Neural cell (in vitro differentiated cells): ENCODE measurements at regions not wholly inside any gene's neighbourhood (a gene's known extent, or its start where the extent isn't known, plus 50 kb on each side); places are given as distances from the start of the nearest gene placed in this dataset.

Source experiments
- H2AFZ ChIP-seq: fragments of 200-600, 300-800 bp; sonication (generic), shearing (Covaris generic); 2 replicates; pipeline ENCODE4 v1.6.0; 2014; ENCODE audit warnings: low read depth, mild to moderate bottlenecking, antibody characterized with exemption, low read length, moderate library complexity
- H3F3A ChIP-seq: fragments of 200-600 bp; shearing (Covaris generic); 2 replicates; pipeline ENCODE4 v1.6.1; 2016; ENCODE audit warnings: mild to moderate bottlenecking, moderate library complexity, mixed read lengths, antibody characterized with exemption, low read length; ENCODE audit not compliant: insufficient read depth, poor library complexity, severe bottlenecking
- H3K27ac ChIP-seq: fragments of 200-600, 300-800 bp; sonication (generic), shearing (Covaris generic); 2 replicates; pipeline ENCODE4 v1.5.1; 2014; ENCODE audit warnings: mild to moderate bottlenecking, low read length, moderate library complexity
- H3K27me3 ChIP-seq: fragments of 300-800, 200-600 bp; sonication (generic), shearing (Covaris generic); 2 replicates; pipeline ENCODE4 v1.6.0; 2014; ENCODE audit warnings: mild to moderate bottlenecking, low read depth, low read length, moderate library complexity; ENCODE audit not compliant: insufficient read depth
- H3K36me3 ChIP-seq: fragments of 300-800, 200-600 bp; sonication (generic), shearing (Covaris generic); 2 replicates; pipeline ENCODE4 v1.5.1; 2014; ENCODE audit warnings: mild to moderate bottlenecking, antibody characterized with exemption, low read length, moderate library complexity; ENCODE audit not compliant: insufficient read depth
- H3K4me2 ChIP-seq: fragments of 300-800, 200-600 bp; sonication (generic), shearing (Covaris generic); 2 replicates; pipeline ENCODE4 v1.6.0; 2014; ENCODE audit warnings: mild to moderate bottlenecking, low read length
- H3K4me3 ChIP-seq: fragments of 300-800, 200-600 bp; sonication (generic), shearing (Covaris generic); 2 replicates; pipeline ENCODE4 v1.5.1; 2014; ENCODE audit warnings: mild to moderate bottlenecking, low read length, moderate library complexity
- H3K79me2 ChIP-seq: fragments of 200-600 bp; shearing (Covaris generic); replicated peaks from 2 replicates; pipeline ENCODE4 v1.6.0; 2014; ENCODE audit warnings: mild to moderate bottlenecking, low read length, moderate library complexity; ENCODE audit not compliant: insufficient read depth
- H3K9ac ChIP-seq: fragments of 300-800, 200-600 bp; sonication (generic), shearing (Covaris generic); 2 replicates; pipeline ENCODE4 v1.6.1; 2016; ENCODE audit warnings: mild to moderate bottlenecking, low read length, mixed read lengths
- H3K9me2 ChIP-seq: fragments of 200-600 bp; shearing (Covaris generic); 2 replicates; pipeline ENCODE4 v1.6.1; 2016; ENCODE audit warnings: mild to moderate bottlenecking, low read length, mixed read lengths; ENCODE audit not compliant: insufficient read depth
- H3K9me3 ChIP-seq: fragments of 200-600, 300-800 bp; sonication (generic), shearing (Covaris generic); 2 replicates; pipeline ENCODE4 v1.6.1; 2016; ENCODE audit warnings: mild to moderate bottlenecking, mixed run types, low read length, moderate library complexity, mixed read lengths
- H4K20me1 ChIP-seq: fragments of 200-600 bp; shearing (Covaris generic); 2 replicates; pipeline ENCODE4 v1.6.1; 2016; ENCODE audit warnings: mild to moderate bottlenecking, mixed run types; ENCODE audit not compliant: insufficient read depth
- EP300 ChIP-seq: fragments of 450-650 bp; conservative IDR thresholded peaks from 2 replicates; pipeline ENCODE4 v1.6.1; 2014; ENCODE audit warnings: antibody characterized with exemption, mild to moderate bottlenecking, moderate library complexity; ENCODE audit not compliant: poor library complexity, severe bottlenecking
- EZH2 ChIP-seq: fragments of 200-600, 300-800 bp; shearing (Covaris generic), sonication (generic); IDR thresholded peaks from 2 replicates; pipeline ENCODE4 v1.6.1; 2014; ENCODE audit warnings: antibody characterized with exemption, low read length, borderline replicate concordance, mild to moderate bottlenecking; ENCODE audit not compliant: insufficient read depth, poor library complexity, severe bottlenecking
- MXI1 ChIP-seq: fragments of 450-650 bp; conservative IDR thresholded peaks from 2 replicates; pipeline ENCODE4 v1.6.1; 2014; ENCODE audit warnings: antibody characterized with exemption, mild to moderate bottlenecking; ENCODE audit not compliant: poor library complexity, severe bottlenecking
- POLR2AphosphoS5 ChIP-seq: IDR thresholded peaks from 2 replicates; pipeline ENCODE4 v1.6.1; 2012
- RAD21 ChIP-seq: fragments of 450-650 bp; conservative IDR thresholded peaks from 2 replicates; pipeline ENCODE4 v1.6.1; 2014; ENCODE audit warnings: antibody characterized with exemption, mild to moderate bottlenecking, moderate library complexity
- REST ChIP-seq: IDR thresholded peaks from 2 replicates; pipeline ENCODE4 v1.6.1; 2012; ENCODE audit warnings: borderline replicate concordance
- SMC3 ChIP-seq: fragments of 450-650 bp; conservative IDR thresholded peaks from 2 replicates; pipeline ENCODE4 v1.6.1; 2014; ENCODE audit warnings: antibody characterized with exemption, mild to moderate bottlenecking, moderate library complexity; ENCODE audit not compliant: poor library complexity
- TAF1 ChIP-seq: IDR thresholded peaks from 2 replicates; pipeline ENCODE4 v1.6.1; 2012; ENCODE audit warnings: low read depth
- TF ChIP-seq, protein P1 (sequence below): fragments of 450-650 bp; IDR thresholded peaks from 2 replicates; pipeline ENCODE4 v1.5.1; 2014; ENCODE audit warnings: antibody characterized with exemption, mild to moderate bottlenecking, moderate library complexity; ENCODE audit not compliant: poor library complexity, severe bottlenecking

DNA sequence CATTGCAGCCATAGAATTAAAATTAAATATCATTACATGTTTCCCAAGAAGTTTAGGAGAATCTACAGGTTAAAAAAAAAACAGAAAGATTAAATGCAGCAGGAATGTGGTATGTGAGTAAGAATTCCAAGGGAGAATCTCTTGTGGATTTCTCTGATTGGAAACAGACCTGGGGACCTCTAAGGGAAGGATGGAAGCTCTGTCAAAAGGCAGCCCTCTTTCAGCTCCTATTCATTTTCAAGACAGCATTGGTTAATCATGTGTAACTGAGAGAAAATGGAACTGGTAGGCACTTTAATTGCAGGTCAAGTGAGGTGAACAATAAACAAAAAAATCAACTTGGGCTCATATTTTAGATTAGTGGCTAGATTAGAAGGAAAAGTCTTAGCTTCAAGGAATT, 81.4 kb upstream of the MTPN start:
- Histone ChIP-seq H2AFZ (no peak overlapping the region), H3K9ac (no peak overlapping the region), H3K9me2 (no peaks in the 10 kb centered on the region), H3K27ac (no peak overlapping the region), H3F3A (peaks cover 4% of the 10 kb centered on the region), H3K79me2 (no peaks in the 10 kb centered on the region), H3K9me3 (no peaks in the 10 kb centered on the region), H4K20me1 (no peaks in the 10 kb centered on the region), H3K4me2 (no peak overlapping the region), H3K4me3 (no peak overlapping the region), H3K36me3 (no peaks in the 10 kb centered on the region), H3K27me3 (no peaks in the 10 kb centered on the region)
- TF ChIP-seq MXI1 (no peak), TAF1 (no peak), EP300 (no peak), SMC3 (no peak), RAD21 (no peak), REST (no peak), POLR2AphosphoS5 (no peak)
- TF ChIP-seq, protein P1, sequence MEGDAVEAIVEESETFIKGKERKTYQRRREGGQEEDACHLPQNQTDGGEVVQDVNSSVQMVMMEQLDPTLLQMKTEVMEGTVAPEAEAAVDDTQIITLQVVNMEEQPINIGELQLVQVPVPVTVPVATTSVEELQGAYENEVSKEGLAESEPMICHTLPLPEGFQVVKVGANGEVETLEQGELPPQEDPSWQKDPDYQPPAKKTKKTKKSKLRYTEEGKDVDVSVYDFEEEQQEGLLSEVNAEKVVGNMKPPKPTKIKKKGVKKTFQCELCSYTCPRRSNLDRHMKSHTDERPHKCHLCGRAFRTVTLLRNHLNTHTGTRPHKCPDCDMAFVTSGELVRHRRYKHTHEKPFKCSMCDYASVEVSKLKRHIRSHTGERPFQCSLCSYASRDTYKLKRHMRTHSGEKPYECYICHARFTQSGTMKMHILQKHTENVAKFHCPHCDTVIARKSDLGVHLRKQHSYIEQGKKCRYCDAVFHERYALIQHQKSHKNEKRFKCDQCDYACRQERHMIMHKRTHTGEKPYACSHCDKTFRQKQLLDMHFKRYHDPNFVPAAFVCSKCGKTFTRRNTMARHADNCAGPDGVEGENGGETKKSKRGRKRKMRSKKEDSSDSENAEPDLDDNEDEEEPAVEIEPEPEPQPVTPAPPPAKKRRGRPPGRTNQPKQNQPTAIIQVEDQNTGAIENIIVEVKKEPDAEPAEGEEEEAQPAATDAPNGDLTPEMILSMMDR, result no peak

DNA sequence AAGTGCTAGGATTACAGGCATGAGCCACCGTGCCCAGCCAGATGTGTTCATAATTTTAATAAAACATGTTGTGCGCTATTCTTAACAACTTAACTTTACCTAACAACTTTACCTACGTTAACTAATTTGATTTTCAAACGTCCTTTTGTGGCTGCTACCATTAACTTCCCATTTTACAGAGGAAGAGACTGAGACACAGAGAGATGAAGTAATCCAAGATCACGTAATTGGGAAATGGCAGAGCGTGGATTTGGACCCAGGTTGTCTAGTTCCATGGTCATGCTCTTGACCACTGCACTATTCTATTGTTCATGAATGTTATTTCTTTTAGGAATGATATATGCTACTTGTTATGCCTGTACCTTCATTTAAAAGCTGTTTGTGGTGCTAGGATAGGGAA, 80.3 kb upstream of the MTPN start:
- Histone ChIP-seq H2AFZ (no peak overlapping the region), H3K36me3 (no peaks in the 10 kb centered on the region), H3K9ac (no peak overlapping the region), H3K27ac (no peak overlapping the region), H4K20me1 (no peaks in the 10 kb centered on the region), H3K9me2 (no peaks in the 10 kb centered on the region), H3F3A (no peaks in the 10 kb centered on the region), H3K4me2 (no peak overlapping the region), H3K4me3 (no peak overlapping the region), H3K79me2 (no peaks in the 10 kb centered on the region), H3K9me3 (no peaks in the 10 kb centered on the region), H3K27me3 (no peaks in the 10 kb centered on the region)
- no peak for TF ChIP-seq RAD21
- TF ChIP-seq, protein P1, result no peak
- TF ChIP-seq EP300, result no peak
- no peak for TF ChIP-seq MXI1
- TF ChIP-seq SMC3, result no peak
- no peak for TF ChIP-seq EZH2
- TF ChIP-seq POLR2AphosphoS5, result no peak
